GM23338 (cell line): ENCODE measurements at regions not wholly inside any gene's neighbourhood (a gene's known extent, or its start where the extent isn't known, plus 50 kb on each side); places are given as distances from the start of the nearest gene placed in this dataset.

Experiments
- ATAC-seq: fragments of 200-7000 bp; cut with Tn5 transposase; 3 replicates; pipeline ENCODE4 v1.9.1; 2020
- DNase-seq: peaks from one replicate; pipeline ENCODE4 v3.0.0-alpha.2; 2015; ENCODE audit warnings: low spot score
- H2AFZ ChIP-seq: fragments of 200-600 bp; sonication (generic); 2 replicates; pipeline ENCODE4 v1.8.0; 2016; ENCODE audit warnings: antibody characterized with exemption, mild to moderate bottlenecking, moderate library complexity
- H3F3A ChIP-seq: fragments of 200-600 bp; sonication (generic); replicated peaks from 2 replicates; pipeline ENCODE4 v1.8.0; 2017; ENCODE audit warnings: antibody characterized with exemption, mixed run types, low read depth
- H3K27ac ChIP-seq: fragments of 200-600 bp; sonication (generic); 2 replicates; pipeline ENCODE4 v1.6.1; 2016; ENCODE audit warnings: low read depth
- H3K27me3 ChIP-seq: fragments of 200-600 bp; sonication (generic); 2 replicates; pipeline ENCODE4 v1.8.0; 2016; ENCODE audit warnings: mild to moderate bottlenecking, mixed run types, moderate library complexity; ENCODE audit not compliant: insufficient read depth
- H3K36me3 ChIP-seq: fragments of 200-600 bp; sonication (generic); 2 replicates; pipeline ENCODE4 v1.8.0; 2016; ENCODE audit warnings: mild to moderate bottlenecking; ENCODE audit not compliant: insufficient read depth
- H3K4me1 ChIP-seq: fragments of 200-600 bp; sonication (generic); 2 replicates; pipeline ENCODE4 v1.8.0; 2016; ENCODE audit warnings: mild to moderate bottlenecking, moderate library complexity; ENCODE audit not compliant: insufficient read depth
- H3K4me2 ChIP-seq: fragments of 200-600 bp; sonication (generic); 2 replicates; pipeline ENCODE4 v1.7.1; 2017; ENCODE audit warnings: mixed run types
- H3K4me3 ChIP-seq: fragments of 200-600 bp; sonication (generic); 2 replicates; pipeline ENCODE4 v1.6.1; 2016; ENCODE audit warnings: mixed run types
- H3K79me2 ChIP-seq: fragments of 200-600 bp; sonication (generic); replicated peaks from 2 replicates; pipeline ENCODE4 v1.8.0; 2017; ENCODE audit warnings: mild to moderate bottlenecking; ENCODE audit not compliant: insufficient read depth
- H3K9me2 ChIP-seq: fragments of 200-600 bp; sonication (generic); 2 replicates; pipeline ENCODE4 v1.8.0; 2017; ENCODE audit not compliant: insufficient read depth
- H4K20me1 ChIP-seq: fragments of 200-600 bp; sonication (generic); replicated peaks from 2 replicates; pipeline ENCODE4 v1.8.0; 2017; ENCODE audit warnings: mild to moderate bottlenecking; ENCODE audit not compliant: insufficient read depth
- H3K27ac Mint-ChIP-seq: 2 replicates; pipeline ENCODE4 v1.8.0; 2020; ENCODE audit warnings: inconsistent platforms, mild to moderate bottlenecking, moderate library complexity, mixed read lengths
- H3K27me3 Mint-ChIP-seq: 3 replicates; pipeline ENCODE4 v1.8.0; 2022; ENCODE audit warnings: low read depth, mild to moderate bottlenecking, moderate library complexity, mixed read lengths, inconsistent platforms; ENCODE audit not compliant: insufficient read depth, poor library complexity
- H3K36me3 Mint-ChIP-seq: 3 replicates; pipeline ENCODE4 v1.8.0; 2021; ENCODE audit warnings: low read depth, mild to moderate bottlenecking, inconsistent platforms, moderate library complexity, mixed read lengths
- H3K4me1 Mint-ChIP-seq: 3 replicates; pipeline ENCODE4 v1.8.0; 2020; ENCODE audit warnings: mild to moderate bottlenecking, inconsistent platforms, mixed read lengths
- H3K4me3 Mint-ChIP-seq: 3 replicates; pipeline ENCODE4 v1.8.0; 2021; ENCODE audit warnings: moderate library complexity, mild to moderate bottlenecking, inconsistent platforms, mixed read lengths
- H3K9me3 Mint-ChIP-seq: 3 replicates; pipeline ENCODE4 v1.8.0; 2020; ENCODE audit warnings: moderate library complexity, mild to moderate bottlenecking, inconsistent platforms, mixed read lengths
- CREB1 ChIP-seq: fragments of 250-450 bp; sonication (Bioruptor Pico); IDR thresholded peaks from 2 replicates; pipeline ENCODE4 v1.5.0; 2020; ENCODE audit warnings: low read depth, mild to moderate bottlenecking, moderate library complexity
- CTCF ChIP-seq, 2 experiments: fragments of 200-600 bp in 1 of 2; sonication (generic) in 1 of 2; conservative IDR thresholded peaks; 2 replicates each; pipeline versions ENCODE4 v1.5.1 to v1.6.1; 2016 to 2017; ENCODE audit warnings: antibody characterized with exemption in 2 of 2, low read depth in 2 of 2, mild to moderate bottlenecking in 2 of 2, moderate library complexity in 1 of 2
- ETS1 ChIP-seq: IDR thresholded peaks from 2 replicates; pipeline ENCODE4 v1.6.1; 2016; ENCODE audit warnings: antibody characterized with exemption
- EZH2phosphoT487 ChIP-seq: fragments of 200-600 bp; sonication (generic); IDR thresholded peaks from one replicate; pipeline ENCODE4 v1.8.1; 2018; ENCODE audit warnings: antibody characterized with exemption; ENCODE audit not compliant: unreplicated experiment
- JUNB ChIP-seq: IDR thresholded peaks from one replicate; pipeline ENCODE4 v1.6.1; 2016; ENCODE audit warnings: antibody characterized with exemption; ENCODE audit not compliant: unreplicated experiment
- NANOG ChIP-seq: IDR thresholded peaks from 2 replicates; pipeline ENCODE4 v1.6.1; 2016; ENCODE audit warnings: antibody characterized with exemption, borderline replicate concordance
- REST ChIP-seq: IDR thresholded peaks from one replicate; pipeline ENCODE4 v1.6.1; 2018; ENCODE audit warnings: antibody characterized with exemption; ENCODE audit not compliant: unreplicated experiment
- STAT1 ChIP-seq: IDR thresholded peaks from one replicate; pipeline ENCODE4 v1.6.1; 2016; ENCODE audit warnings: antibody characterized with exemption; ENCODE audit not compliant: unreplicated experiment
- ZNF114 ChIP-seq: fragments of 250-450 bp; sonication (Bioruptor Pico); IDR thresholded peaks from 2 replicates; pipeline ENCODE4 v1.5.0; 2020; ENCODE audit warnings: mild to moderate bottlenecking, moderate library complexity
- ZNF331 ChIP-seq: fragments of 250-450 bp; sonication (Bioruptor Pico); IDR thresholded peaks from 2 replicates; pipeline ENCODE4 v1.5.0; 2020; ENCODE audit warnings: low read depth, mild to moderate bottlenecking, moderate library complexity
- ZNF462 ChIP-seq: fragments of 250-450 bp; sonication (Bioruptor Pico); IDR thresholded peaks from 2 replicates; pipeline ENCODE4 v1.5.0; 2020; ENCODE audit warnings: mild to moderate bottlenecking, moderate library complexity

GRCh38 chr11:82261367-82261766, 472.3 kb downstream of the FAM181B start (continued):
- no peak for TF ChIP-seq CTCF (conservative IDR thresholded peaks at IDR 0.05; ENCODE audit: low read depth in 2 of 2)
- no peak for TF ChIP-seq NANOG

GRCh38 chr11:82250047-82250446, 483.6 kb downstream of the FAM181B start:
- Histone ChIP-seq H3K27ac (no peak overlapping the region), H2AFZ (no peak overlapping the region), H3K4me3 (no peak overlapping the region), H3K36me3 (no peaks in the 10 kb centered on the region), H3K9me2 (no peaks in the 10 kb centered on the region; the same call in 1 of the 2 replicates), H3K27me3 (no peaks in the 10 kb centered on the region), H4K20me1 (no peaks in the 10 kb centered on the region), H3K4me2 (no peak overlapping the region), H3F3A (no peaks in the 10 kb centered on the region), H3K4me1 (no peaks in the 10 kb centered on the region), H3K79me2 (no peaks in the 10 kb centered on the region)
- Mint-ChIP-seq H3K27ac (no peak overlapping the region), H3K27me3 (no peaks in the 10 kb centered on the region), H3K4me3 (no peak overlapping the region), H3K36me3 (no peaks in the 10 kb centered on the region), H3K9me3 (no peaks in the 10 kb centered on the region; the same call in 2 of the 3 replicates), H3K4me1 (no peaks in the 10 kb centered on the region)
- no peak for TF ChIP-seq CREB1 (CRISPR knock-in tag)
- no peak for TF ChIP-seq NANOG
- TF ChIP-seq ZNF331 (CRISPR knock-in tag): no peak
- no peak for TF ChIP-seq STAT1
- no peak for TF ChIP-seq ZNF462 (CRISPR knock-in tag)
- no peak for TF ChIP-seq ETS1
- no peak for TF ChIP-seq JUNB
- TF ChIP-seq EZH2phosphoT487: no peak
- TF ChIP-seq REST: no peak
- no peak for TF ChIP-seq CTCF (conservative IDR thresholded peaks at IDR 0.05; ENCODE audit: low read depth in 2 of 2)
- TF ChIP-seq ZNF114 (CRISPR knock-in tag): no peak
- DNase-seq: no peak
- no peak for ATAC-seq
